ENCODE measurements at regions not wholly inside any gene's neighbourhood (a gene's known extent, or its start where the extent isn't known, plus 50 kb on each side); places are given as distances from the start of the nearest gene placed in this dataset.

DNA sequence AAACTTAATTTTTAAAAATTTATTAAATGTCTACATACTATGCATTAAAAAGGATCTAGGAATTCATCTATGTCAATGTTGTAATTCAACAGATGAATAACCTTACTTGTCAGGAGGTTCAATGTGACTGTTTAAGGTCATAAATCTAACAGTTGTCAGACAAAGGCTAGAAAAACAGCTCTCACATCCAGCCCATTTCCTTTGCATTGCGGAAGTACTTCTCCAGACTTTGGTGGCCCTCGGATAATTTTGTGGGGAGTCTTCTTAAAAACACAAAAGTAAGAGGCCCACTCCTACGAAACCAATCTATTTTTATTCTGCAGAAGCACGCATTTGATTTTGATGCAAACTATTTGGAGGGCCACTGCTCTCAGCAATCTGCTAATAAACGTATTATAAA, 122.6 kb upstream of the CHRM3 start:
- no peak for DNase-seq

DNA sequence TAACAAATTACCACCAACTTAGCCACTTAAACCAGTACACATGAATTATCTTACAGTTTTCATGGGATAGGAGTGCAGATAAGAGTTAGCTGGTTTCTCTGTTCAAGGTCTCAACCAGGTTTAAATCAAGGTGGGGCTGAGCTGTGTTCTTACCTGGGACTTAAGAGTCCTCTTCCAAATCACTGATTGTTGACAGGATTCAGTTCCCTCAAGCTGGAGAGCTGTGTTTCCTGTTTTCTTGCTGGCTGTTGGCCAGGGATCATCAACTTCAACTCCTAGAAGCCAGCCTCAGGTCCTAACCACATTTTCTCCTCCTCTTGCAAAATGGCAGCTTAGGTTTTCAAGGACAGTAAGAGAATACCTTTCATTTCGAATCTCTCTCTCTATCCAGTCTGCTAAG, 123.8 kb upstream of the CHRM3 start:
- DNase-seq, result no peak

DNA sequence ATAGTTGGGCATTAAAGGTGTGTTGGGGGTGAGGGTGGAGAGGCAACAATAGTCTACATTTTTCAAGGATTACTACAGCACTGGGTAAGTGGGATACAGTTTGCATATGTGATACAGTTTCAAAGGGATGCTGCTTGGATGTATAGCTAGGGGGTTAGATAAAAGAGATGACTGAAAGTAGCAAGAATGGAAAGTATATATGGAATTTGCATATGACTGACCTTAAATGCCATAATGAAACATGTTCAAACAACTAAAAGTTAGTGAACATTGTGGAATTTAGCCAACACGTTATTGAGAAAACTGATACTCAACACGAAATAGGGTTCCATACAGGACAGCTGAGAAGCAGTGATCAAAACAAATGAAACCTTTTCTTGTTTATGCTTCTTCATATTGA, 124.8 kb upstream of the CHRM3 start:
- DNase-seq, result no peak

DNA sequence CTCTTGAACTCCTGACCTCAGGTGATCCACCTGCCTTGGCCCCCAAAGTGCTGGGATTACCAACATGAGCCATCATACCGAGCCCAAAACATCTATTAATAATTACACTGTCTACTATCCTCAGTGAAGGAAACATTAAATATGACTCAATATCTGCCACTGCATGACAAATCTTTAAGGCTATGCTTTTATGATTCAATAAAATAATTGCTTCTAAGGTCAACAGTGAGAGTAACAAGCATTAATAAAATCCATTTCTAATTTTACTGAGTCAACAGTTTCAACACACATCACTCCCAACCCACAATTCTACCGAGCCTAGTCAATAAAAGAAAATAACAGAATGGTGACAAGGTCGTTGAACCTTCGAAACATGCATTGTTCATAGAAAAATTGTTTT, 125.5 kb upstream of the CHRM3 start:
- DNase-seq, result no peak

DNA sequence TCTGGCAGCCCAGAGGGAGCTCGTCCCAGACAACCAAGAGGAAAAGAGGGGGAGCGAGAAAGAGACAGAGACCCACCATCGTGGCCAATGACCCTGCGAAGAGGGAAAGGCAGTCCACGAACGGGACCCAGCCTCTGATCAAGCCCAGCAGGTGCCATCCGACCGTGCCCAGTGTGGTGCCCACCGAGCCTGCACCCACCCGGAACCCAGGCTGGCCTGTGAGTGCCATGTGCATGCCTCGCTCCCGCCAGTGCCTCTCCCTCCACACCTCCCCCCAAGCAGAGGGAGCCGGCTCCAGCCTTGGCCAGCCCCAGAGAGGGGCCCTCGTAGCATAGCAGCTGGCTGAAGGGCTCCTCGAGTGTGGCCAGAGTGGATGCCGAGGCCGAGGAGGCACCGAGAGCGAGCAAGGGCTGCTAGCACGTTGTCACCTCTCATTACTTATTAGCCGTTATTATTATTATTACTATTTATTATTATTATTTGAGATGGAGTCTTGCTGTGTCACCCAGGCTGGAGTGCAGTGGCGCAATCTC, 130.7 kb upstream of the CHRM3 start:
- no peak for DNase-seq

DNA sequence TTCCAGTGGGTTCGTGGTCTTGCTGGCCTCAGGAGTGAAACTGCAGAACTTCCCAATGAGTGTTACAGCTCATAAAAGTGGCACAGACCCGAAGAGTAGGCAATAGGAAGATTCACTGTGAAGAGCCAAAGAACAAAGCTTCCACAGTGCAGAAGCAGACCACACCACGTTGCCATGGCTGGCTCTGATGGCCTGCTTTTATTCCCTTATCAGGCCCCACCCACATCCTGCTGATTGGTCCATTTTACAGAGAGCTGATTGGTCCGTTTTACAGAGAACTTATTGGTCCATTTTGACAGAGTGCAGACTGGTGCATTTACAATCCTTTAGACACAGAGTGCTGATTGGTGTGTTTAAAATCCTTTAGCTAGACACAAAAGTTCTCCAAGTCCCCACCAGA, 131.4 kb upstream of the CHRM3 start:
- DNase-seq, result no peak

DNA sequence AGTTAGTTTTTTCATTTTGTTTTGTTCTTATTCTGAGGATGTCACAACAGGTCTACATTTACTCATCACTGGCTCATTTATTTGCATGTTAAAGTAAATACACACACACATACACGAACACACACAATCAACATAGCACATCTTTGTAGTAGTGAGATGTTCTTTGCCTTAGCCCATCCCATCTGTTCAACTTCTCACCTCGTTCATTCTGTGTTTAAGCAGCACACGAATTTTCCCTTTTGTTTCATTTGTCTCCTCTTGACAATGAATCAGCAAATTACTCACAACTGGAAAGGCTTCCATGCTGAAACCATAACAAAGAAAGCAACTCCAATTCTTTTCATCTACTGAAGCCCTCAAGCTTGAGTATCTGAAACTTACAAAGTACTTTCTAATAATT, 133.3 kb upstream of the CHRM3 start:
- no peak for DNase-seq

DNA sequence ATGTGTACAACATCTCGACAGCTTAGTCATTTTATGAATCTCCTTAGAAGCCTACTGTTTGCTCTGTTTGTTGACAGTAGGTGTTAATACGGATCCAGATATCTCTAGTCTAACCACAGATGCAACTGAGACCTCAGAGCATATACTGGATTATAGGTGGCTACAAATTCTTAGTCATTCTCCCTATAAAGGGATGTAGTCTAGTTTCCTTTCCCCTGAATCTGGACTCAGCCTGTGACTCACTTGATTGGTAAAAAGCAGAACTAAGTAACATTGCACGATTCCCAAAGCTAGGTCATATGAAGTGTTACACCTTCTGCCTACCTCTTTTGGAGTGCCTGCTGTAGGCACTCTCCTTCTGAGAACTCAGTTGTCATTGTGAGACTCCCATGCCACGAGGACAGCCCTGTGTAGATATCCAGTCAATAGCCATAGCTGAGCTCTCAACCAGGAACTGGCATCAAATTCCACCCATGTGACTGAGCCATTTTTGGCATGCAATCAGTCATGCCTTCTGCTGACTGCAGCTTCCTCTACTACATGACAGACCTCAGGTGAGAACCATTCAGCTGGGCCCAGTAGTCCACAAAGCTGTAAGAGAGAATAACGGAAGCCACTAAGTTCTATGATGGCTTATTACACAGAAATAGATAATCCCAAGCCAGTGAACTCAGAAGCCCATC, 135.9 kb upstream of the CHRM3 start:
- no peak for DNase-seq

DNA sequence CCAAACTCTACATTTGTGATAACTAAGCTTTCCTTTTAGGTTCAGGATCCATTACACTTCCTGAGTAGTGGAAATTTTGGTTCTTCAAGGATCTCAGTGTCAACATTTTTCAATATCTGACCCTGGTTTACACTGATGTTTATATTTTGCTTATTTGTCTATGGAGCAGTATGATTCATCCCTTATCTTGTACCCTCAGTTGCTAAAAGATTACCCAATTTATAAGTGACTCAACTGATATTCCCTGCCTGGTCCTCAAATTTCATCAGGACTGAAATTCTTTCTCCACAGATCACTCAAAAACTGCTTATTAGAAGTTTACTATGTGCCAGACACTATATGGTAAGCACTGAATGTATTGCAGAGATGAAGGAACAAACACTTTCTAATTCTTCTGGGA, 139.1 kb upstream of the CHRM3 start:
- no peak for DNase-seq

DNA sequence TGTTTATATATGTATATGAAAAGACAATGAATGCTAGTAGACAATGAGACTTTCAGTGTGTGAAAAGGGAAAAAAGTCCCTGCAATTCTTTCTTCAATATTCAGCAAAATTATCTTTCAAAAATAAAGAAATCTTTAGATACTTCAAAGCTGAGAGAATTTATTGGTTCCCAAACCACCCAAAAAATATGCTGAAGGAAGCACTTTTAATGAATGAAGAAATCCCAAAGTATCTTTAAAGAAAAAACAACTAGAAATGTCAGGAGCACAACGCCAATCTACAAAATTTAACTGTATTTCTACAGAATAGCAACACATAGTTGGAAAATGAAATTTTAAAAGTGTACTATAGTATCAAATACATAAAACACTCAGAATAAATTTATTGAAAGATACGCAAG, 142.3 kb upstream of the CHRM3 start:
- DNase-seq, result no peak

DNA sequence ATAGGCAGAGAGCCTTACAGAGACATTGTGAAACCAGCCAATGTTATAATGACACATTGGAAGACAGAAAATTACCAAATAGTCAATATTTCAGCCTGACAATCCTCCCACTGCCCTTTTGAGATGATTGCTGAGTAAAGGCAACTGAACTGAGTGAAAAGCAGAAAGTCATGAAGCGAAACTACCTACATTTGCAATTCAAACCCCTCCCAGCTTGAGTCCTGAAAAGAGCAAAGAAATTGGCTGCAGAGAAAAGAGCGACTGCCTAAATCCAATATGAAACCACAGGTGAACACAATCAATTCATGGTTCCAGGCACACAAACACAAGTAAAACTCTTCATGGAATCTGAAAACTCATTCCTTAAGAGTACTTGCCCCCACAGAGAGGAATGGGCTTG, 143.4 kb upstream of the CHRM3 start:
- DNase-seq, result no peak

DNA sequence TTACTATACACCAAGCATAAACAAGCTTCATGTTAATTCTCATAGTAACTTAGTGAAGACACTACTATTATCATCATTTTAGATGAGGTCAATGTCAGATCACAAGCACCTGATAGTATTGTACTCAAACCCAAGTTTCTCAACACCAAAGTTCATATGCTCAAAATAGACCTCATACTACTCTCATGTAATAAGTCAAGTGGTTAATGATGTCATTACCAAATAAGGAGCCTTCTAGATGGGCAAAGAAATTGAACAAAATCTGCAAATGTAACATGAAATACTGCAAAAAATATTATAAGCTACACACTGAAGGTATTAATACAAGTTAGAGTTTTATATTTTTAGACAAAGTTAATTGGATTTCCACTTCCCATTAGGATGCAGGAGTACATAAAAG, 144.0 kb upstream of the CHRM3 start:
- DNase-seq, result no peak

DNA sequence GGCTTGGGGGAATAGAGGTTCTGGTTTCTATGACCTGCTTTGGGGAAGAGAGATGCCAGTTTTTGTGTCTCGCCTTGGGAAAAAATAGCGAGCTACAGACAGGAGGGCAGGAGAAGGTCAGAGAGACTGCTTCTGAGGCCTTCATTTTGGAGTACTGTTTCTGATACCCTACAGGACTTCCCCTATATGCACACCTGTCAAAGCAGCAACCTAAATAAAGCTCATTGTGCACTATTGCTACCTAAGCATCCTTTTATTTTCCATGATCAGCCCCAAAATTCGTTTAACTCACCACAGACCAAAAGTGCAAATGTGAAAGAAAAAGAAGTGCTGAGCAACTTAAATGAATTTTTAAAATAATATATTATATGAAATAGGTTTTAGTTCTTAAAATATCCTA, 145.6 kb upstream of the CHRM3 start:
- DNase-seq, result no peak

DNA sequence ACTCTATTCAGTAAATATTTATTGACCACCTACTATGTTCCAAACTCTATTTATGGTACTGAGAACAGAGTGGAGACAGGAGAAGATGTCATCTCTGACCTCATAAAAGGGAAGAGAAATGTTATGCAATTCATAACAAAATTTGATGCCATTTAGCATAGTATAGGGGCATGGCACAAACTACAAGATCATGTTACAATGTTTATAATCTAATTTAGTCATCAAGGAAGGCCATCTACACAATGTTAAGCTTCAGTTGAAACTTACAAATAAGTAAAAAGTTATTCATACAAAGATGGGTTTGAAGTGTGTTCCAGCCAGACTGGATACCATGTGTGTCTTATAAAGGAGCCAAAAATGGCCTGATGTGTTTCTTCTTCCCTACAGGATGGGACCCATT, 146.8 kb upstream of the CHRM3 start:
- no peak for DNase-seq

DNA sequence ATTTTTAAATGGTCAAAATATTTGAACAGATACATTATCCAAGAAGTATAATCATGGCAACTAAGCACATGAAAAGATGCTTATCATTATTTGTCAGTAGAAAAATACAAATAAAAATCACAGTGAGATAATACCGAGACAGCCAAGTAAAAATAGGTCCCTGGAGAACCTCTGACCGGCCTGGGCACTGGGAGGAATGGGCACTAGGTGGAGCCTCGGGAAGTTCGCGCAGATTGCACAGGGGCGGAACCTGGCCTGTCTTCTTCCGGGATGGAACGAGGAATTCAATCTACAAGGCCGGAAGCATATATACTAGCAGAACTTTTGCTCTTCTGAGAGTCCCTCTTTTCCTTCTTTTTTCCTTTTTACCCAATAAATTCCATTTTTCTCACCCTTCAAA, 148.5 kb upstream of the CHRM3 start:
- no peak for DNase-seq

DNA sequence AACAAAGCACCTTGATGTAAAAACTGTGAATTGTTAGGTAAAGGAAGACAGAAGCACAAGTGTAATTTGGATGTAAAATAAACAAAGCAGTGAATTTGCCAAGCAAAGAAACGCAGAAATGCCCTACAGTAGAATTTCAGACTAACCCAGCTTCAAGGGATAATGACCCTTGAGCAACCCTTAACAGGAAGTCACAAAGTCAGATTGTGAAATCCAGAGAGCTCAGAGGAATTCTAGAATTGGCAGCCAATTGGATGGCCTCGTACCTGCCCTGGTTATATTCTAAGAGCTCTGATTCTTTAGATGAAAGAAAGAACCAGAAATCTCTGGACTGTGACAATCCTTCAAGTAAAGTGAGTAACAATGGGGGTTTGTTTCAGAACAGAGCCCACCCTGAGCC, 152.7 kb upstream of the CHRM3 start:
- DNase-seq, result no peak

DNA sequence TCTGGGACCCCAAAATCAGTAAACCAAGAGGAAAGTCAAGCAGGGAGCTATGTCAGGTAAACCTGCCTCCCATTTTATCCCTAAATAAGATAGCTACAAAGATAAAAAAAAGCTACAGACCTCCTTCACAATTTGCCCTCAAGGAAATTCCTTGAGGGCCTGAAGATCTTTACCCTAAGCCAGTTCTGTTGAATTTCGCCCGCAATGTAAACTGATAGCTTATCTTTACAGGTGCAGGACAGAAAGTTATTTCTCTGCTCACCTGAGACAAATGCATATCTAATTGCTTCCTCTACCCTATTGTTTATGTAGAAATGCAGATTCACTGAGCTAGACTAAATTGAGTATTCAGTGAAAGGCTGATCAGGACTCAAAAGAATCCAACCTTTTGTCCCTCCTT, 153.4 kb upstream of the CHRM3 start:
- no peak for DNase-seq

DNA sequence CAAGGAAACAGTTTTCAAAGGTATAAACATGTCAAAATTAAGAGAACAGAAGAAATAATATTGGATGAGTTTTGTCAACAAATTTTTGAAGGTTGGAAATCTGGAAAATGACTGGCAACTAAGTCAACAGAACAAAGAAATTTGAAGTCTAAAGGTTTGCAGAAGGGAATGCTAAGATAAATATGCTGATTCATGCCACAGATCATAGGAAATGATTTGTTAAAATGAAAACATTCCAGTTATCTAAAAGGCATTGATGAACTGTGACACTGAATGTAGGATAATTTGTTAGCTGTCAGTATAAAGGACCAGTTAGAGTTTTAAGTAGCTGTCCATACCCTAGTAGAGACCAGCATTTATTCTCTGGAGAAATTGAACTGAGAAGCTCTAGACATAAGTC, 157.9 kb upstream of the CHRM3 start:
- DNase-seq, result no peak

DNA sequence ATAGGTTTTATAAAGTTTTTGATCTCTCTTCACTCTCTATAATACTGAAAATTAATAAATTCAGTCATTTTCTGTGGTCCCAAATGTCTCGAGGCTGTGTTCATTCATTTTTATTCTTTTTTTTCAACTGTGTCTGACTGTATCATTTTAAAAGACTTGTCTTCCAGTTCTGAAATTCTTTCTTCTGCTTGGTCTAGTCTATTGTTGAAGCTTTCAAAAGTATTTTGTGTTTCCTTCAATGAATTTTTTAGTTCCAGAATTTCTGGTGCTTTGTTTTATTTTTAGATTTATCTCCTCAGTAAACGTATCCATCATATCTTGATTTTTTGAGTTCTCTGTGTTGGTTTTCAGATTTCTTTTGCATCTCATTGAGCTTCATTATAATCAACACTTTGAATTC, 161.0 kb upstream of the CHRM3 start:
- no peak for DNase-seq

DNA sequence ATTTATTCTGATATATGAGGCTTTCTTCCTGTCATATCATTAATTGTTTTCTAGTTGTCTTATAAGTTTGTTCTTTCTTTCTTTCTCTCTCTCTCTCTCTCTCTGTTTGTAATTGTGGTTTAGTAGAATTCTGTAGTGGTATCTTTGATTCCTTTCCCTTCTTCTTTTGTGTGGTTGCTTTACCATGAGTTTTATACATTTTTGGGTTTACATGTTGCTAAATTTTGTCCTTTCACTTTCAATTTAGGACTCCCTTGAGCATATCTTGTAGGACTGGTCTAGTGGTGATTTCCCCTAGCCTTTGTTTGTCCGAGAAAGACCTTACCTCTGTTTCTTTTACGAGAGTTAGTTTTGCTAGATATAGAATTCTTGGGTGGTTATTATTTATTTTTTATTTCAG, 162.3 kb upstream of the CHRM3 start:
- DNase-seq, result no peak

DNA sequence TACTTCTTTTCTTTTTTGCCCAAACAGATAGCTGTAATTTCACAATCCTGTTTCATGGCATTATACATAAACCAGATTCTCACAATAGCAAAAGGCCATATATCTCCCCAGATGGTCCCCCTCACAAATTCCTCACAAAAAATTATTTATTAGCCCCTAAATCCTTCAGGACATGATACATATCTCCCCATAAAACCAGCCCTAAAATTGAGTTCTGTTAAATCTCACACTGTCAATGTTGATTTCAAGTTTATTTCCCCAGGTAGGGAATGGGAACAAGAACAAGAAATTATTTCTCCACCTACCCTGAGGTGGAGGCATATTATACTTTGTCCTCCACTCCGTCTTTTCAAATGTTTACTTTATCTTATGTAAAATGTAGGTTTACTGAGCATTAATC, 163.4 kb upstream of the CHRM3 start:
- no peak for DNase-seq

DNA sequence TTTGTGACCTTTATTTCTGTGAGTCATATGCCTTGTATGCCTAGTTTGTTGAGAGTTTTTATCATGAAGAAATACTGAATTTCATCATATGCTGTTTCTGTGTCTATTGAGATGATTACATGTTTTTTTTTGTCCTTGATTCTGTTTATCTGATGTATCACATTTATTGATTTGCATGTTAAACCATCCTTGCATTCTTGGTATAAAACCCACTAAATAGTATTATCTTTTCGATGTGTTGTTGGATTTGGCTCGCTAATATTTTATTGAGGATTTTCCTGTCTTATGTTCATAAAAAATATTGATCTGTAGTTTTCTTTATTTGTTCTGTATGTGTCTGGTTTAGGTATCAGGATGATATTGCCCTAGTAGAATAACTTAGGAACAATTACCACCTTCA, 164.7 kb upstream of the CHRM3 start:
- DNase-seq, result no peak

DNA sequence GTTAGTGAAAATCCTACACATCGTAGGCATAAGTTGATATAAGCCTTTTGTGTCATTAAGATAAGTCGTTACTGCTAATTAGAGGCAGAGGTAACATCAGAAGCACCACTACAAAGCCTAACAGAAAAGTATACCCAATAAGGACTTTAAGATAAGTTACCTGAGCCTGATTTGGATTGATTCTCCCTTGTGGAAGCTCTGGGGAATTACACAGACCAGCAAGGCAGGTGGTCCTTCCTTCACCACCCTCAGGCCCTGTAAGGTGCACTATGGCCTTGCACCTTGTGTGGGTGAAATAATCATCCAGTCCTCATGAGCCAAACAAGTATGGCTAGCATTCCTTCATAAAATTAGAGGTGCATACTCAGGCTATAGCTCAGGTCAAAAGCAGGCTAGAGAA, 166.7 kb upstream of the CHRM3 start:
- DNase-seq, result no peak

DNA sequence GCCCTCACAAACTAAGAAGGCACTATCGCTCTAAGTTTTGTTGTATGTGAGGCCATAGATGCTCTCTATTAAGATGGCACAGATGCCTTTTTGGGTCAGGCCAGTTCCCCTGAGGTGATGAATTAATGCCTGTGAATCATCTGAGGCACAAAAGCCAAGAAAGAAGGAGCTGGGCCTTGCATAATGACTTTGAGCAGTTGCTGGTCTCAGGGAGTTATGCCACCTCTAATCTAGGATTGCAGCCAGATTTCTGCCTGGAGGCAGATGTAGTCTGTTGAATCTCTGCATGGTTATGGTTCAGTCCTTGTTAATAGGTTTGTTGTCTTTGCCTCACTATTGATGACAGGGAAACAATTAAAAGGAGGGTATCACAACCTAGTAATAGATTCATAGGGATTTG, 168.1 kb upstream of the CHRM3 start:
- DNase-seq, result no peak

DNA sequence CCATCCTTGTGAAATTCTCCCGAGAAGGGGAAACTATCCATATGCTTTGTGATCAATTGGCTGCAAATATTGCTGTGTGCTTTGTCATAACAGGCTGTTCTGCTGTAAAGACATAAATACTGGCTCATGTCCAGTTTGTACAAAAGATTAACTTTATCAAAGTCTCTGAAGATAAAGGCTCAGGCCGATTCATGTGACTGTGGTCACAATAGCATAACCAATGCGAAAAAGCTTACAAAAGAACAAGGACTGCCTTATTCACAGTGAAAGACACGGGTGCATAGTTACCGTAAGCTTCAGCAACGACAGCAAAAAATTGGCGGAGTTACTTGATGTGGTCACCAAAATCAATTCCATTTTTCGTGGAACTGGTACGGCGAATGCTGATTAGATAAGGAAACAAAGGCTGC, 173.6 kb upstream of the CHRM3 start:
- no peak for DNase-seq
